ENCODE measurements at regions not wholly inside any gene's neighbourhood (a gene's known extent, or its start where the extent isn't known, plus 50 kb on each side); places are given as distances from the start of the nearest gene placed in this dataset.

DNA sequence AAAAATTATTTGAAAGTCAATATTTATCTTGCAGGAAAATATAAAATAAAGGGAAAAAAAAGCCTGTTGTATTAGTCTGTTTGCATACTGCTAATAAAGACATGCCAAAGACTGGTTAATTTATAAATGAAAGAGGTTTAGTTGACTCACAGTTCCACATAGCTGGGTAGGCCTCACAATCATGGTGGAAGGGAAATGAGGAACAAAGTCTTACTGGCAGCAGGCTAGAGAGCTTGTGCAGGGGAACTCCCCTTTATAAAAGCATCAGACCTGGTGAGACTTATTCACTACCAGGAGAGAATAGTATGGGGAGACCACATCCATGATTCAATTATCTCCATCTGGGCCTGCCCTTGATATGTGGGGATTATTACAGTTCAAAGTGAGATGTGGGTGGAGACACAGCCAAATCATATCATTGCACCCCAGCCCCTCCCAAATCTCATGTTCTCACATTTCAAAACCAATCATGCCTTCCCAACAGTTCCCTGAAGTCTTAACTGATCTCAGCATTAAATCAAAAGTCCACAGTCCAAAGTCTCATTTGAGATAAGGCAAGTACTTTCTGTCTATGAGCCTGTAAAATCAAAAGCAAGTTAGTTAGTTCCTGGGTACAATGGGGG is 1416.5 kb upstream of the SPRY2 start:
- TF ChIP-seq POLR2A (IDR thresholded peaks at IDR 0.05) = no peak
- TF ChIP-seq POLR2AphosphoS5 (IDR thresholded peaks at IDR 0.05) = no peak
- TF ChIP-seq, protein P1, sequence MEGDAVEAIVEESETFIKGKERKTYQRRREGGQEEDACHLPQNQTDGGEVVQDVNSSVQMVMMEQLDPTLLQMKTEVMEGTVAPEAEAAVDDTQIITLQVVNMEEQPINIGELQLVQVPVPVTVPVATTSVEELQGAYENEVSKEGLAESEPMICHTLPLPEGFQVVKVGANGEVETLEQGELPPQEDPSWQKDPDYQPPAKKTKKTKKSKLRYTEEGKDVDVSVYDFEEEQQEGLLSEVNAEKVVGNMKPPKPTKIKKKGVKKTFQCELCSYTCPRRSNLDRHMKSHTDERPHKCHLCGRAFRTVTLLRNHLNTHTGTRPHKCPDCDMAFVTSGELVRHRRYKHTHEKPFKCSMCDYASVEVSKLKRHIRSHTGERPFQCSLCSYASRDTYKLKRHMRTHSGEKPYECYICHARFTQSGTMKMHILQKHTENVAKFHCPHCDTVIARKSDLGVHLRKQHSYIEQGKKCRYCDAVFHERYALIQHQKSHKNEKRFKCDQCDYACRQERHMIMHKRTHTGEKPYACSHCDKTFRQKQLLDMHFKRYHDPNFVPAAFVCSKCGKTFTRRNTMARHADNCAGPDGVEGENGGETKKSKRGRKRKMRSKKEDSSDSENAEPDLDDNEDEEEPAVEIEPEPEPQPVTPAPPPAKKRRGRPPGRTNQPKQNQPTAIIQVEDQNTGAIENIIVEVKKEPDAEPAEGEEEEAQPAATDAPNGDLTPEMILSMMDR (IDR thresholded peaks at IDR 0.05) = no peak
- intact Hi-C loops (cut with DNase I) = no loop called here
- Histone ChIP-seq H3K27ac (no peak overlapping the region), H3K36me3 (no peaks in the 10 kb centered on the region), H3K9me3 (no peaks in the 10 kb centered on the region), H3K27me3 (replicated peaks; ENCODE audit: insufficient read depth) (no peaks in the 10 kb centered on the region), H3K4me1 (replicated peaks) (no peaks in the 10 kb centered on the region), H3K4me3 (no peak overlapping the region)
- DNase-seq (ENCODE audit: low spot score) = no peak

DNA sequence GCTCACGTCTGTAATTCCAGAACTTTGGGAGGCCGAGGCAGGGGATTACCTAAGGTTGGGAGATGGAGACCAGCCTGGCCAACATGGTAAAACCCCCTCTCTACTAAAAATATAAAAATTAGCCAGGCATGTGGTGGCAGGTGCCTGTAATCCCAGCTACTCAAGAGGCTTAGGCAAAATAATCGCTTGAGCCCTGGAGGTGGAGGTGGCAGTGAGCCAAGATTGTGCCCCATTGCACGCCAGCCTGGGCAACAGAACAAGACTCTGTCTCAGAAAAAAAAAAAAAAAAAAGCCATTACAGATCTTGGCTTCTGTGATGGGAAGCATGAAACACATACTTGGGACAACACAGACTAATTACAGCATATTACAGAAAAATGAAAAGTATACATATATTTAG is 1404.5 kb upstream of the SPRY2 start:
- TF ChIP-seq, protein P1 (IDR thresholded peaks at IDR 0.05) = no peak
- no peak for TF ChIP-seq POLR2A (IDR thresholded peaks at IDR 0.05)
- TF ChIP-seq POLR2AphosphoS5 (IDR thresholded peaks at IDR 0.05) = no peak
- no peak overlapping the region for H3K27ac ChIP-seq
- intact Hi-C loops (cut with DNase I) = no loop called here
- no peaks in the 10 kb centered on the region for H3K4me1 ChIP-seq (replicated peaks)
- H3K4me3 ChIP-seq = no peak overlapping the region
- no peaks in the 10 kb centered on the region for H3K36me3 ChIP-seq
- DNase-seq (ENCODE audit: low spot score) = no peak
- no peaks in the 10 kb centered on the region for H3K27me3 ChIP-seq (replicated peaks; ENCODE audit: insufficient read depth)
- 69% methylated on average over 4 of the region's 4 CpGs for WGBS
- H3K9me3 ChIP-seq = no peaks in the 10 kb centered on the region

DNA sequence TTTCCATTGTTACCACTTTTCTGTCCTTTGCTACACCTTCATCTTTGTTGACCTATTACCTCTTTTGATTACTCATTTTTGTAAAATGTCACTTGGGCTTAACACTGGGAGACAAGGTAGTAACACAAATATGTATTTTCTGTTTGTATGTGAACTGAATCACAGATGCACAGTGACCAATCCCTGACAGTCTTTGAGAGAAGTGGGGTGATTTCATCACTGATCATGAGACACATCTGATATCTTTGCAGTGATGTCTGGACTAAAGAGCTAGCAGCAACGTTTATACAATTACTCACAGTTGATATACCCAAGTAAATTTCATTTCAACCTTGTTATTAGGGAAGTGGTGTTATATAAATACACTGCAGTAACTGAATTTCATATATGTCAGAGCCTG is 1397.4 kb upstream of the SPRY2 start:
- intact Hi-C loops (cut with DNase I) = no loop called here
- Histone ChIP-seq H3K4me1 (replicated peaks) (no peaks in the 10 kb centered on the region), H3K27me3 (replicated peaks; ENCODE audit: insufficient read depth) (no peaks in the 10 kb centered on the region), H3K9me3 (no peaks in the 10 kb centered on the region), H3K4me3 (no peak overlapping the region), H3K36me3 (no peaks in the 10 kb centered on the region), H3K27ac (no peak overlapping the region)
- TF ChIP-seq POLR2A (IDR thresholded peaks at IDR 0.05) (no peak), POLR2AphosphoS5 (IDR thresholded peaks at IDR 0.05) (no peak)
- TF ChIP-seq, protein P1 (IDR thresholded peaks at IDR 0.05) = no peak
- no peak for DNase-seq (ENCODE audit: low spot score)
- 32% methylated on average over 1 of the region's 1 CpG for WGBS

DNA sequence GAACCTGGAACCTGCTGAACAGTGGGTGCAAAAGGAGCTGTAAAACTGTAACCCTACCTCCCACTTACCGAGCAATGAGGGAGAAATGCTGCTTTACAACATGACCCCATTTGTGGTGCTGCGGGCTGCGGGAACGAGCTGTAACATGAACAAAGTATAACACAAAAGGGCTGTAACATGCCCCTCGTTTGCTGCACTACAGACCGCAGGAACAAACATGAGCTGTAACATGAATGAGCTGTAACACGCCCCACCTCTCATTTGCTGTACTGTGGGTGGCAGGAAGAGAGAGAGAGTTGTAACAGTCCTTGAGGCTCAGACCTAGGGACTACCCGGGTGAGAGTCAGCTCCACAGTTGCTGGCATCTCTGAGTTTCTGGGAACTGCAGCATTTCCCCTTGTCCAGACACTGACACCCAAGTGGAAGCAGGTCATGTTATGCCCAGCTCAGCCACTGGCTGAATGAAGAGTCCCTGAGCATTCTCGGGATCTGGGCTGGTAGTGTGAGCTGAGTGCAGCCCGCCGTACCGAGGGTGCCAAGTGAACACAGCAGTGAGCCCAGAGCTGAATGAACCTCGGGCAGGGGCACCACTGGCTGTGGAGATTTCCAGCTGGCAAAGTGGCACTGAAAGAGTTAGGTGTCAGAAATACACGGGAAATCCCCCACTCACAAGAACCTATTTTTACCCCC is 1385.3 kb upstream of the SPRY2 start:
- no peak overlapping the region for H3K27ac ChIP-seq
- H3K9me3 ChIP-seq = no peaks in the 10 kb centered on the region
- H3K4me1 ChIP-seq (replicated peaks) = no peaks in the 10 kb centered on the region
- no peak overlapping the region for H3K4me3 ChIP-seq
- TF ChIP-seq POLR2AphosphoS5 (IDR thresholded peaks at IDR 0.05) = peak; percentile 18
- TF ChIP-seq, protein P1 (IDR thresholded peaks at IDR 0.05) = no peak
- no peak for TF ChIP-seq POLR2A (IDR thresholded peaks at IDR 0.05)
- WGBS = 48% methylated on average over 14 of the region's 14 CpGs
- peak; percentile 56 for DNase-seq (ENCODE audit: low spot score)
- no peaks in the 10 kb centered on the region for H3K36me3 ChIP-seq
- intact Hi-C loops (cut with DNase I) = no loop called here
- no peaks in the 10 kb centered on the region for H3K27me3 ChIP-seq (replicated peaks; ENCODE audit: insufficient read depth)

- Histone ChIP-seq H3K4me1 (replicated peaks) (no peaks in the 10 kb centered on the region), H3K27ac (no peak overlapping the region), H3K36me3 (no peaks in the 10 kb centered on the region), H3K27me3 (replicated peaks; ENCODE audit: insufficient read depth) (no peaks in the 10 kb centered on the region), H3K4me3 (no peak overlapping the region), H3K9me3 (no peaks in the 10 kb centered on the region)
- TF ChIP-seq POLR2A (IDR thresholded peaks at IDR 0.05) (no peak), POLR2AphosphoS5 (IDR thresholded peaks at IDR 0.05) (no peak)
- TF ChIP-seq, protein P1 (IDR thresholded peaks at IDR 0.05) = no peak
- WGBS = 89% methylated on average over 1 of the region's 1 CpG
- intact Hi-C loops (cut with DNase I) = no loop called here
- no peak for DNase-seq (ENCODE audit: low spot score)
Measured at GRCh38 chr13:81722456-81722855, 1381.5 kb upstream of the SPRY2 start.
